ENCODE measurements at regions not wholly inside any gene's neighbourhood (a gene's known extent, or its start where the extent isn't known, plus 50 kb on each side); places are given as distances from the start of the nearest gene placed in this dataset.

GRCh38 chr7:20929199-20929598 is 142.5 kb upstream of the SP8 start:
- Mint-ChIP-seq H3K27ac (no peak overlapping the region), H3K27me3 (ENCODE audit: insufficient read depth, low read depth) (peaks cover 1% of the 10 kb centered on the region), H3K4me1 (no peaks in the 10 kb centered on the region), H3K36me3 (no peaks in the 10 kb centered on the region), H3K9me3 (peaks cover 13% of the 10 kb centered on the region), H3K4me3 (no peak overlapping the region)
- no peaks in the 10 kb centered on the region for H3K4me1 ChIP-seq
- H4K20me1 ChIP-seq (ENCODE audit: low read depth): no peaks in the 10 kb centered on the region
- no peak overlapping the region for H3K4me2 ChIP-seq
- H3K79me2 ChIP-seq (ENCODE audit: low read depth): no peaks in the 10 kb centered on the region
- no peak for DNase-seq (ENCODE audit: low spot score)
- no peaks in the 10 kb centered on the region for H3K27me3 ChIP-seq
- TF ChIP-seq EZH2 (IDR thresholded peaks at IDR 0.05): no peak
- TF ChIP-seq CTCF (IDR thresholded peaks at IDR 0.05): no peak
- TF ChIP-seq EZH2phosphoT487 (IDR thresholded peaks at IDR 0.05): no peak
- no peak overlapping the region for H3K4me3 ChIP-seq
- H3K9me3 ChIP-seq (ENCODE audit: low read depth): no peaks in the 10 kb centered on the region
- no peaks in the 10 kb centered on the region for H3F3A ChIP-seq (ENCODE audit: low read depth)
- H2AFZ ChIP-seq (replicated peaks): no peak overlapping the region
- no peak overlapping the region for H3K27ac ChIP-seq
- no peaks in the 10 kb centered on the region for H3K36me3 ChIP-seq
- H3K9ac ChIP-seq: no peak overlapping the region

GRCh38 chr7:20931739-20932138 is 145.1 kb upstream of the SP8 start:
- no peak overlapping the region for H3K9ac ChIP-seq
- H3K4me2 ChIP-seq: no peak overlapping the region
- no peaks in the 10 kb centered on the region for H3K9me3 ChIP-seq (ENCODE audit: low read depth)
- H3K79me2 ChIP-seq (ENCODE audit: low read depth): no peaks in the 10 kb centered on the region
- H3K27me3 Mint-ChIP-seq (ENCODE audit: insufficient read depth, low read depth): no peaks in the 10 kb centered on the region
- TF ChIP-seq EZH2 (IDR thresholded peaks at IDR 0.05): no peak
- TF ChIP-seq CTCF (IDR thresholded peaks at IDR 0.05): no peak
- no peak for TF ChIP-seq EZH2phosphoT487 (IDR thresholded peaks at IDR 0.05)
- H3F3A ChIP-seq (ENCODE audit: low read depth): no peaks in the 10 kb centered on the region
- no peaks in the 10 kb centered on the region for H4K20me1 ChIP-seq (ENCODE audit: low read depth)
- H3K27me3 ChIP-seq: no peaks in the 10 kb centered on the region
- no peaks in the 10 kb centered on the region for H3K9me3 Mint-ChIP-seq
- H3K27ac Mint-ChIP-seq: no peak overlapping the region
- H3K4me1 Mint-ChIP-seq: no peaks in the 10 kb centered on the region
- no peak overlapping the region for H3K4me3 Mint-ChIP-seq
- no peaks in the 10 kb centered on the region for H3K36me3 Mint-ChIP-seq
- no peak overlapping the region for H3K4me3 ChIP-seq
- no peaks in the 10 kb centered on the region for H3K36me3 ChIP-seq
- no peak for DNase-seq (ENCODE audit: low spot score)
- H2AFZ ChIP-seq (replicated peaks): no peak overlapping the region
- no peaks in the 10 kb centered on the region for H3K4me1 ChIP-seq
- no peak overlapping the region for H3K27ac ChIP-seq

- Mint-ChIP-seq H3K27me3 (ENCODE audit: insufficient read depth, low read depth) (no peaks in the 10 kb centered on the region), H3K4me3 (no peak overlapping the region), H3K36me3 (no peaks in the 10 kb centered on the region), H3K9me3 (no peaks in the 10 kb centered on the region), H3K4me1 (no peaks in the 10 kb centered on the region), H3K27ac (no peak overlapping the region)
- H3K9me3 ChIP-seq (ENCODE audit: low read depth): no peaks in the 10 kb centered on the region
- no peak for DNase-seq (ENCODE audit: low spot score)
- no peak for TF ChIP-seq CTCF (IDR thresholded peaks at IDR 0.05)
- no peak for TF ChIP-seq EZH2 (IDR thresholded peaks at IDR 0.05)
- TF ChIP-seq EZH2phosphoT487 (IDR thresholded peaks at IDR 0.05): no peak
- no peaks in the 10 kb centered on the region for H3K27me3 ChIP-seq
- H3K79me2 ChIP-seq (ENCODE audit: low read depth): no peaks in the 10 kb centered on the region
- H3K36me3 ChIP-seq: no peaks in the 10 kb centered on the region
- no peaks in the 10 kb centered on the region for H4K20me1 ChIP-seq (ENCODE audit: low read depth)
- no peak overlapping the region for H3K4me2 ChIP-seq
- no peak overlapping the region for H3K9ac ChIP-seq
- no peak overlapping the region for H3K4me3 ChIP-seq
- H2AFZ ChIP-seq (replicated peaks): peak overlapping the region; percentile 31
- no peaks in the 10 kb centered on the region for H3K4me1 ChIP-seq
- H3K27ac ChIP-seq: no peak overlapping the region
- H3F3A ChIP-seq (ENCODE audit: low read depth): no peaks in the 10 kb centered on the region
Observed at GRCh38 chr7:20932785-20933527, 146.3 kb upstream of the SP8 start.

Measured in neural progenitor cell (in vitro differentiated cells).